ENCODE measurements at regions not wholly inside any gene's neighbourhood (a gene's known extent, or its start where the extent isn't known, plus 50 kb on each side); places are given as distances from the start of the nearest gene placed in this dataset.

GRCh38 chr15:99440551-99441443, 125.0 kb upstream of the MEF2A start:
- no peak for DNase-seq (ENCODE audit: low spot score in 2 of 2)
- no peaks in the 10 kb centered on the region for H3K9me3 ChIP-seq
- H3K27me3 ChIP-seq = no peaks in the 10 kb centered on the region
- no peaks in the 10 kb centered on the region for H3K36me3 ChIP-seq
- intact Hi-C loops (cut with DNase I) = loop anchor here (5.0 kb wide), 2 partner anchors 37 to 267 kb away; no protein-coding TSS in a partner anchor
- no peak overlapping the region for H3K4me3 ChIP-seq
- H3K4me1 ChIP-seq = peaks cover 16 to 43% of the 10 kb centered on the region in 2 donors
- H3K27ac ChIP-seq = peak overlapping the region; percentile 85 to 93
- TF ChIP-seq CTCF (IDR thresholded peaks at IDR 0.05) = no peak

GRCh38 chr15:99441444-99441800, 124.4 kb upstream of the MEF2A start:
- peaks cover 16 to 43% of the 10 kb centered on the region in 2 donors for H3K4me1 ChIP-seq
- no peak for TF ChIP-seq CTCF (IDR thresholded peaks at IDR 0.05)
- intact Hi-C loops (cut with DNase I) = loop anchor here (5.0 kb wide), 2 partner anchors 36 to 266 kb away; no protein-coding TSS in a partner anchor

GRCh38 chr15:99441871-99442251, 123.9 kb upstream of the MEF2A start:
- H3K4me3 ChIP-seq = peak overlapping the region in 1 of 2 donors; percentile 37
- no peak for TF ChIP-seq CTCF (IDR thresholded peaks at IDR 0.05)
- H3K4me1 ChIP-seq = peaks cover 16 to 42% of the 10 kb centered on the region in 2 donors
- H3K36me3 ChIP-seq = no peaks in the 10 kb centered on the region
- intact Hi-C loops (cut with DNase I) = loop anchor here (1.0 to 5.0 kb wide), 4 partner anchors 10 to 265 kb away; no protein-coding TSS in a partner anchor
- H3K9me3 ChIP-seq = no peaks in the 10 kb centered on the region
- no peaks in the 10 kb centered on the region for H3K27me3 ChIP-seq
- peak in 1 of 2 donors; percentile 65 for DNase-seq (ENCODE audit: low spot score in 2 of 2)
- peak overlapping the region; percentile 85 to 93 for H3K27ac ChIP-seq

More at GRCh38 chr15:99441444-99441800, 124.4 kb upstream of the MEF2A start:
- no peaks in the 10 kb centered on the region for H3K27me3 ChIP-seq
- no peak for DNase-seq (ENCODE audit: low spot score in 2 of 2)
- H3K27ac ChIP-seq = peak overlapping the region; percentile 85 to 93
- no peak overlapping the region for H3K4me3 ChIP-seq
- no peaks in the 10 kb centered on the region for H3K9me3 ChIP-seq
- no peaks in the 10 kb centered on the region for H3K36me3 ChIP-seq

- no peak for TF ChIP-seq CTCF (IDR thresholded peaks at IDR 0.05)
- Histone ChIP-seq H3K4me1 (peaks cover 16 to 37% of the 10 kb centered on the region in 2 donors), H3K27me3 (no peaks in the 10 kb centered on the region), H3K27ac (peak overlapping the region; percentile 85 to 93), H3K9me3 (no peaks in the 10 kb centered on the region), H3K36me3 (no peaks in the 10 kb centered on the region), H3K4me3 (peak overlapping the region in 1 of 2 donors; percentile 37)
- intact Hi-C loops (cut with DNase I) = loop anchor here (1.0 to 5.0 kb wide), 4 partner anchors 10 to 265 kb away; no protein-coding TSS in a partner anchor
- peak in 1 of 2 donors; percentile 91 for DNase-seq (ENCODE audit: low spot score in 2 of 2)
These were observed 123.4 kb upstream of the MEF2A start for GRCh38 chr15:99442252-99442897.

GRCh38 chr15:99443056-99443756, 122.6 kb upstream of the MEF2A start:
- no peak for TF ChIP-seq CTCF (IDR thresholded peaks at IDR 0.05)
- intact Hi-C loops (cut with DNase I) = loop anchor here (5.0 kb wide), 2 partner anchors 34 to 264 kb away; no protein-coding TSS in a partner anchor
- Histone ChIP-seq H3K4me3 (peak overlapping the region in 1 of 2 donors; percentile 37), H3K27me3 (no peaks in the 10 kb centered on the region), H3K36me3 (no peaks in the 10 kb centered on the region), H3K4me1 (peaks cover 18 to 33% of the 10 kb centered on the region in 2 donors), H3K9me3 (no peaks in the 10 kb centered on the region), H3K27ac (peak overlapping the region; percentile 85 to 93)
- DNase-seq (ENCODE audit: low spot score in 2 of 2) = no peak

Measured in ascending aorta (tissue), 2 donors.